ENCODE measurements at regions not wholly inside any gene's neighbourhood (a gene's known extent, or its start where the extent isn't known, plus 50 kb on each side); places are given as distances from the start of the nearest gene placed in this dataset.
"Not testable (repeated sequence)": the region's sequence is repeated elsewhere in the genome, so short reads cannot be mapped to it uniquely, and the experiment has no call there.

DNA sequence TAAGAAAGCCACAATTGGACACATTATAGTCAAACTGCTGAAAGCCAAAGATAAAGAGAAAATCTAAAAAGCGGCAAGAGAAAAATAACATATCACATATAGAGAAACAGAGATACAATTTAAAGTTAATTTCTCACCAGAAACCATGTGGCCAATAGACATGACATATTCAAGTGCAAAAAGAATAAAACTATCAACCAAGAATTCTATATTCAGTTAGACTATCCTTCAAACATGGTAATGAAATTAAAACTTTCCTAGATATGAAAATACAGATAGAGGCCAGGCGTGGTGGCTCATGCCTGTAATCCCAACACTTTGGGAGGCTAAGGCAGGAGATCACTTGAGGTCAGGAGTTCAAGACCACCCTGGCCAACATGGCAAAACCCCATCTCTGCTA, 129.1 kb upstream of the RNF32 start:
- no peak for FAIRE-seq

DNA sequence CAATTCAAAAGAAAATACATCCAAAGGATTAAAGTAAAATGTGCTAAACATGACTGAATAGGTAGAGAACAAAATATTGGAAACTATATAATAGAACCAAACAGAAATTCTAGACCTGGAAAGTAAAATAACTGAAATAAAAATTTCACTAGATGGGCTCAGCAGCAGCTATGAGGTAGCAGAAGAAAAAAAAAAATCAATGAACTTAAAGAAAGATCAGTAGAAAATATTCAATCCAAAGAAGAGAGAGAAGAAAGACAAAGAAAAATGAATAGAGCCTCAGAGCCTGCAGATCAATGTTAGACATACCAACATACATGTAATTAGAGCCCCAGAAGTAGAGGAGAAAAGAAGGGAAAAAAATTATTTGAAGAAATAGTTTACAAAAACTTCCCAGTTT, 129.6 kb upstream of the RNF32 start:
- no peak for FAIRE-seq

DNA sequence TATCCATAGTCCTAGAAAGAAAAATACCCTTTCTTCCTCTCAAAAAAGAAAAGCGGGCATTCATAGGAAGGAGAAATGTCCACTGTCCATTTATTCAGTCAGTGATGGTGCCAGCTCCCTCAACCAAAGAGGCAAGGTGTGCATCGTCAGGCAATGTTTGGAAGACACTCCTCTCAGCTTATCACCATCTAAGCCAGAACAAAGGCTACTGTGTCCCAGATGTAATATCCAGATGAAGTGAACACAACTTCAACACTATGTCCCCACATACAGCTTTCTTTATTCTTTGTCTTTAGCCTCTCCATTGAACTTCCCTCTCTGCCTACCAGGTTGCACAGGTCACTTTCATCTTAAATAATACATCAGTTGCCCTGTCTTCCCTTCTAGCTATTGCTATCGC, 131.4 kb upstream of the RNF32 start:
- no peak for FAIRE-seq

DNA sequence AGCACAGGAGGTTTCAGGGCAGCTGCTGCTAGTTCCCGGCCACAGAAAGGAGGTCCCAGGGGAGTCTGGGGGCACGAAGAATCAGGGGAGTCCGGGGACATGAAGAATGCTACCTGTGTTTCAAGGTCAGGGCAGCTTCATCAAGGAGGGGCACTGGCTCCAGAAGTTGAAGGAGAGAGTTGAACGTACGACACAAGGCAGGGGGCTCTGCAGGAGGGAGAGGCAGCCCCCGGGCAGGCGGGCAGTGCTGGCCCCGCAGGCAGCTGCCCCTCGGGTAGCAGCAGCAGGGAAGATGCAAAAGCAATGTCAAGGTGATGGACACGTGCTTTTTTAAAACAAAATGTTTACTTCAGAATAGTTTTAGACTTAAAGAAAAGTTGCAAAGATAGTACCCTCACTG, 134.7 kb upstream of the RNF32 start:
- FAIRE-seq = no peak

DNA sequence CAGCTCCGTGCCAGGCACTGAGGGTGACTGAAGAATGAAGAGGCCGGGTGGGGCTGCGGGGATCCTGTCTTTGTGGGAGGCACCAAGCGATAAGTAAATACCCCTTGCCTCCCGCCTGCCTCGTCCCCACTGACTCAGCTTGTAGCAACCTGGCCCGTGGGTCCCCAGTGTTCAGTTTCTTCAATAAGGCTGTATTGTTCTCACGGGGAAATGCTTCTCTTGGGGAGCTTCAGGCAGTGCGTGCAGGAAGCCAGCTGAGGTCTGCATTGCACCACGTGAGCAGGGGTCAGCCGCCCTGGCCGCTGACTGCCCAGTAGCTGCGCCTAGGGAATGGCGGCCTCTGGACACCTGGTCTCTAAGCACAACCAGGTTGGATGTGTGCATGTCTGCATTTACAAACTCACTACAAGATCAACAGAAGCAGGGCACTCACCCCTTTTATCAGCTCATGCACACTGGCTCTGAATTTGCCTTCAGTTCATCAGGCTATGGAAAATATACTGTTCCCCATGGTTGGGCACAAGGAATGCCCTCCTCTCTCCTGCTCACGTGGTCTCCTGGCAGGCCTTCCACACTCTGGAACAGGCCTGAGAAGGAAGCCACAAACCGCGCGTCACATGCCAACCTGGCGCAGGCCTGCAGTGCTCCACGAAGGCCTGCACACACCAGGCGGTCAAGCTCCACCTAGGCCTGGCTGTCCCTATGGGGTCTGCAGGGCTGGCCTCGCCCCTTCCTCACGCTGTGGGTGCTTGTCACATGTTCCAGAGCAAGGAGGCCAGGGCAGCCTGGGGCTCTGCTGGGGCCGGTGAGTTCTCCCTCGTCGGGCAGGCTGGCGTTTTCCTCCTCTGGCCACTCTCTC, 135.7 kb upstream of the RNF32 start:
- no peak for FAIRE-seq

DNA sequence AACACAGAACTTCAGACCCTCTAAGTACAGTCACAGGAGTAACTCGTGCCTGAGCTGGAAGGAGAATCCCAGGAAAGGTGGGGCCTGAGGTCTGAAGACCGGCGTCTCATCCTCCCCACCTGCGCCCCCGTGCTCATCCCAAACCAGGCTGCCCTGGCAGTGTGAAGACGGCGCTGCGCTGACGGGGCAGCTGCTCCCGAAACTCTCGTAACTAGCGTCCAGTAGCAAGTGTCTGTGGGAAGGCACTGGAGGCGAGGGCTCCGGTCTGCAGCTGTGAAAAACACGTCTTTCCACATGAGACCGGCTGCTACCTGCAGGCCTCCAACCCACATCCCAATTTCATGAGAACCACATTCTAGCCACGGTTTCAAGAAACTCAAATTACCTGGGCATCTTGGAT, 136.6 kb upstream of the RNF32 start:
- no peak for FAIRE-seq

DNA sequence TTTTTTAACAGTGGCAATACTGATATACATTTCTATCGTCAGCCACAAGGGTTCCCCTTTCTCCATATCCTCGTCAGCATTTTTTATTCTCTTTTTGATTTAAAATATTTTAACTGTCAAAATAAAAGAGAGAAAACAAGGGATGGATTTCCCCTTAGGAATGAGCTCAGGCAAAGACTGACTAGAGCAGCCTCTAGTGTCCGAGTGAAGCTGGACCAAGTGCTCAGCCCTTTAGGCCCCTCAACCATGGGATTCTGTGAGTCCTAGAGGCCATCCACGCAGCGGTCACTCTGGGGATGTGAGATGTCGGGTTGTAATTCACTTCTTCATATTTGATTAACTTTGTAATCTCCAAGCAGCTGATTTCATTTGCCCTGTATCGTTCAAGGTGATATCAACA, 137.4 kb upstream of the RNF32 start:
- FAIRE-seq = no peak

DNA sequence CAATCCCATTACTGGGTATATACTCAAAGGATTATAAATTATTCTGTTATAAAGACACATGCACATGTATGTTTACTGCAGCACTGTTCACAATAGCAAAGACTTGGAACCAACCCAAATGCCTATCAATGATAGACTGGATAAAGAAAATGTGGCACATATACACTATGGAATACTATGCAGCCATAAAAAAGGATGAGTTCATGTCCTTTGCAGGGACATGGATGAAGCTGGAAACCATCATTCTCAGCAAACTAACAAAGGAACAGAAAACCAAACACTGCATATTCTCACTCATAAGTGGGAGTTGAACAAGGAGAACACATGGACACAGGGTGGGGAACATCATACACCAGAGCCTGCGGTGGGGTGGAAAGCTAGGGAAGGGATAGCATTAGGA, 138.8 kb upstream of the RNF32 start:
- FAIRE-seq = not testable (repeated sequence)

DNA sequence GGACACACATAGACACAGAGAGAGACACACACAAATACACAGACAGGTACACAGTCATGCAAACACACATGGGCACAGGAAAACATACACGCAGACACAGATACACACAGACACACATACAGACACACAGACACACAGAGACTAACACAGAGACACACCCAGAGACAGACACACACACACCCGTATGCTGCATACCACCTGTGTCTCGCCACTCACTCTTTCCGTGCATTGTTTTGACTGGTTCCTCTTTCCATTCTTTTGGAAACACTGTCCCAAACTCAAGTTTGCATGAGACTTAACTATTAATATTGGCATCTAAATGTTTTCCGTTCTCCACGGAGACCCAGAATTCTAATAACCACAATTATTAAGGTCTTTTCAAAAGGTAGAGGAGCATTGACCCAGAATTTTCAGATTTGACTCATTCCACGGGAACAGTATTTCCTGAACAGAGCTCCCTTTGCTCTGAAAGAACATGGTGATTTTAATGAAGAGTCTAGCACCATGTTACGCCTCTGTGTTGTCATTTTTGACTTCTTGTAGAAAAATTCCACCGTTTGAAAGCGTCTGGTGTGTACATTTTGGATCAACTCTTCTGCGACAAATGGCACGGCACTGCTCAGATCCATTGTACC, 141.2 kb upstream of the RNF32 start:
- FAIRE-seq = no peak

DNA sequence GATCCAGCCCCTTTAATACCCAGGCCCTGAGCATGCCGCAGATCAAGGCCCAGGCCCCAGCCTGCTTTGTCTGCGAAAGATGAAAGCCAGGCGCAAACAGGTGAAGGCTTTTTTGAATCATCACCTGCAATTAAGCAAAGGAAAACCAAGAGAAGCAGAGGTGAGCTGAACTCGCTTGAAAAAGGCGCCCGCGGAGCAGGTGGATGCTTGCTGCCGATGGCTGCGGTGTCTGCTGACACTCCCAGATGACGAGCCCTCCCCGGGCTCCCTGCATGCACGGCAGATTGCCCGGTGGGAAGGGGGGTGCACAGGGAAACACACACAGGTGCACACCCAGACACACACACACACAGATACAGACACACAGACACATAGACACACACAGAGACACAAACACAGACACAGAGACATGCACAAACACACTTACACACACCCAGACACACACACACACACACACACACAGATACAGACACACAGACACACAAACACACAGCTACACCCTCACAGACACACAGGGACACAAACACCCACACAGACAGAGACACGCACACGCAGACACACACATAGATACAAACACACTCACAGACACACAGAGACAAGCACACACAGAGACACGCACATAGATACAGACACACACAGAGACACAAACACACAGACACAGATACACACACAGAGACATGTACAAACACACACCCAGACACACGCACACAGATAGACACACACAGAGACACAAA, 142.6 kb upstream of the RNF32 start:
- FAIRE-seq = no peak

DNA sequence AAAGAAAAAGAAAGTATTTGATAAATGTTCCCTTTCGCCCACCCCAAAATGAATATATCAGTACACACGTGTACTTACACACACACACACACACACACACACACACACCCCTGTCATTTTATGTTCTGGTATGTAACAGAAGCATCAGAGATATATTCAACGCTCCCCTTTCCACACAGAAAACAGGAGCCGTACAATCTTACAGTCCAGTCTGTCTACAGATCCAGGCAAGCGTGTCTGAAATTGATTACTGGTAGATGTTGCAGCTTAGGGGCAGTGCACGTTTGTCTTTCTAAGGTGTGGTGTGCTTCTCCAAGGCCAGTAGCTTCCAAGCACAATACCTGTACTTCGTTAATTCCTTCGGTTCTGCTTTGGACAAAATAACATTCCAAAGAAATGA, 143.7 kb upstream of the RNF32 start:
- FAIRE-seq = no peak

DNA sequence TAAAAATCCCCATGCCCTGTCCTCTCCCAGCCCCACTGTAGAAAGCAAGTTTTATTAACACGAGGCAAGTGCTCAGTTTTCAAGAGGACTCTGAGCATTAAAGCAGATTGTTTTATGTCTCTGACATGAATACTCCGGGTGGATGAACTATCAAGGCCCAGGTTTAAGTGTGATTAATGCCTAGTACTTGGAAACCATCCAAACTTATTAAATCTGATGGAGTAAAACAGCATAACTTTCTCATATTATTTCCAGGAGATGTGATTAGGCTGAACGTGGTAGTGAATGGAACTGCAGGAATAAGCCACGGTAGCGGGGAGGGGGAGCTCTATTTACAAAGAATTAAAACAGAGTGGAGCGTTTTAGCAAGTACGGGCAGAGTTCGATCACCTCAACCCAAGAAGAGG, 144.2 kb upstream of the RNF32 start:
- no peak for FAIRE-seq

DNA sequence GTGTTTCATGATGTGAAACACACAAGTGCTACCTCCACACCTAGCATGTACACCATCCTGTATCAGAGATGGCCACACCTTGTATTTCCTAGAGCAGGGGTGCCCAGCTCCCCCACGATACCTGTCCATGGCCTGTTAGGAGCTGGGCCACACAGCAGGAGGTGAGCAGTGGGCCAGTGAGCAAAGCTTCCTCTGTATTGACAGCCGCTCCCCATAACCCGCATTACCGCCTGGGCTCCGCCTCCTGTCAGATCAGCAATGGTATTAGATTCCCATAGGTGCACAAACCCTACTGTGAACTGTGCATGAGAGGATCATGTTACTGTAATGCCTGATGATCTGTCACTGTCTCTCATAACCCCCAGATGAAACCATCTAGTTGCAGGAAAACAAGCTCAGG, 145.6 kb upstream of the RNF32 start:
- FAIRE-seq = no peak

DNA sequence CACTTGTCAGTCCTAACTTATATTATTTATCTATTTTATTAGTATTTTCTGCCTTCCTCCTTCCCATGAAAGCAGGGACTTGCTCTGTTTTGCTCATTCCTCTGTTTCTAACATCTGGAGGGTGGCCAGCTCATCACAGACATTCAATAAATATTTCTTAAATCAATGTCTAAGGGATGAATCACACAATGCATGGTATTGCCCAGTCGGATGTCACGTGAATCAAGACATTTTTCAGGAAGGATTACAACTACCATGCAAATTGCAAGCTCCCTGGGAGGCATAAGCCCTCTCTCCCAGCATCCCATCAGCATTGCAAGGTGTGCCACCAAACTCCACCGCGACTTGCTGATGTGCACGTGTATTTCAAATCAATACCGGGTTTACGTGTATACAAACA, 146.6 kb upstream of the RNF32 start:
- no peak for FAIRE-seq

DNA sequence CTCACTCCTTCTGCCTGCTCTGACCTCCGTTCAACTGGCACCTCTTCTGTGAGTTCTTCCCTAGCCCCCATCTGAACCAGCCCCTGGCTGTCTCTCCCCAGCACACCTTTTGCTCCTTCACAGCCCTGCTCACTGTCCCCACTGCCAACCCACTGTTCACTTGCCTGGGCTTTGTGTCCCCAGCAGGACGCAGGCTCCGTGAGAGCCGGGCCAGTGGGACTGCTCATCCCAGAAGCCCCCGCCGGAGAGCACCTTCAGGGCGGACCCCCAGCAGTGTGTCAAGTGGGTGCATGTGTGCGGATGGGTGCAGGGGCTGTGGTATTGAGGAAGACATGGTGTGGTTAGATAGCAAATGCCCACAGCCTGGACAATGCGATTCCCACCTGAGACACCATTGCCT, 148.4 kb upstream of the RNF32 start:
- no peak for FAIRE-seq

DNA sequence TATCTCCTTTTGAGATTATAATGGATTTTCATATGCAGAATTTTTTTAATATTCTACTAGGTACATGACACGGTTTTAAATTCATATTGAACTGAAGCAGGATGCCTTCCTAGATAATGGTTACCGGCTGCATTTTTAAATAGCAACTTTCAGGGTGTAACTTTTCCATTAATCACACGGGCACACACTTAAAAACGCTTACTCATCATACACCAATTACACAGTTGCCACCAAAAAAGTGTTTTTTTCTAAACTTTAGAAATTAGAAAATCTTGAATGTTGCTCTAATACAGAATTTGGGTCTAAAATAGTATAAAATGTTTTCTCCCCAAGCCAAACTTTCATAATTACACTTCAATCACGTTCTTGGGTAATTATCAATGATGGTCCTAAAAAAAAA, 149.1 kb upstream of the RNF32 start:
- no peak for FAIRE-seq

DNA sequence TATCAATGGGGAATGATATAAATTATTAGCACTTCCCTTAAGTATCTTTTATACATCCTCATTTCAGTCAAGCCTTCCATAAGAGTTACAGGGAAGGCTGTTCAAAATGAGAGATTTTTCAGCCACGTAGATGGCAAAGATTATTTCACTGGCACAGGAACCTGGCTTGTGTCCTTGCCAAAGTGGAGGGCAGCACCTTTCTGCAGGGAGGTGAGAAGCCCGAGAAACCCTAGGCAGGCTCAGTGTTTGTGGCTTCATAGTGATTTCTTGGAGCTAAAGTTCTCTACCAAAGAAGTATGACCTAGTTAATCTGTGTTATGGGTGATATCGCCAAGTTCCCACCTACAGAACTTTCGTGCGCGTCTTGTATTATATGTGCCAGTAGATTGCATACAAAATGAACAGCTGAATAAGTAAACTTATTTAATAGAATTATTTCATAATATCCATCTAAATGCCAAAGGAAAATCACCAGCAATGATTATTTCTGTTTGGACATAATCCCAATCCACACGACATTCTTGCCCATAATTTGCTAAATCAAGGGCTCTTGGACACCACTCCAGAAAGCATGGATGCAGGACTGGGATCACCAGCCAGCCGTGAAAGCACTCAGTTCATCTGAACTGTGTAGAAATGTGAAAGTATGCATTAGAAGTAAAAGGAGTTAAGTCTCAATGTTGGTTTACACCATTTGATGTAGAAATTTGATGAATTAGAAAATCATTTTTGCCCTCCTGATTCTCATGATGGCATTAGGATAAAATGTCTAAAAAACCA, 150.4 kb upstream of the RNF32 start:
- no peak for FAIRE-seq

DNA sequence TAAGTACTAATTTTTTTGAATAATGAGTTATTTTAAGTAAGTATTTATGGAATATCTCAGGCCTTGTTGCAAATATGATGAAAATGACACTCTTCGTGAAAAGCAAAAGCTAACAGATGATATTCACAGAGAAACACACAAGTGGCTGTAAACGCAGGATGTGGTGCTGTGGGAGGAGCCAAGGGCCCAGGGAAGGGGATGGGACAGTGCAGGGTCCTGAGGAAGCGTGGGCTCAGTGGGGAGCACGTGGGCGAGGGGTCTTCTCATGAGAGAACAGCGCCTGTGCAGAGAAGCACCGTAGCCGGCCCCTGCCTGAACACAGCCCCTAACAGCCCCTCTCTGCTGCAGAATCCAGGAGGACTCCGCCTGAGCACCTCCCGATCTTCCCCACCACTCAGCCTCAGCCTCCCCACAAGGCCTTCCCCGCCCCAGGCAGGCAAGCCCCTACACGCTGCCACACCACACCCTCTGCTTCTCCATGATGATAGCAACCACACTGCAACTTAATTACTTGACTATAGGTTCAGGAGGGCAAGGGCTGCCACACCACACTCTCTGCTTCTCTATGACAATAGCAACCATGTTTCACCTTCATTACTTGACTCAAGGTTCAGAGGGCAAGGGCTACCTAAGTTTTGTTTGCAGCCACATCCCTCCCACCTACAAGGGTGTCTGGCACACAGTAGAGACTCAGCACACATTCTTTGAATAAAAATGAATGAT, 152.6 kb upstream of the RNF32 start:
- FAIRE-seq = no peak

DNA sequence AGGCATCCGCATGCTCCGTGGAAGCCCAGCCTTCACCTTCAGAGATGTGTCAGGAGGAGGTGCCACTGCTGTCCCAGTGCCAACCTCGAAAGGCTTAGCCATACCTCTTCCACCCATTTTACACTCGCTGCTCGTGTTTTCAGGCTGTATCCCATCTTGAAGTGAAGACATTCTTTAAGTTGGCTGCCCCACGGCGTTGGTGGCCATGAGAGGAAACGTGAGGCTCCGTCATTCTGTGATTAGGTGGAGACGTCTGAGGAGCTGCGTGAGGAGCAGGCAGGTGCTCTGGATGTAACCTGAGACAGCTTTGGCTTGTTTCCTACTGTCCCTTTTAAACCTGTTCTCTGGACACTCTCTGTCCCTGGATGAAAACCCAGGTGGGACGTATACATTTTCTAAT, 159.9 kb upstream of the RNF32 start:
- FAIRE-seq = no peak

DNA sequence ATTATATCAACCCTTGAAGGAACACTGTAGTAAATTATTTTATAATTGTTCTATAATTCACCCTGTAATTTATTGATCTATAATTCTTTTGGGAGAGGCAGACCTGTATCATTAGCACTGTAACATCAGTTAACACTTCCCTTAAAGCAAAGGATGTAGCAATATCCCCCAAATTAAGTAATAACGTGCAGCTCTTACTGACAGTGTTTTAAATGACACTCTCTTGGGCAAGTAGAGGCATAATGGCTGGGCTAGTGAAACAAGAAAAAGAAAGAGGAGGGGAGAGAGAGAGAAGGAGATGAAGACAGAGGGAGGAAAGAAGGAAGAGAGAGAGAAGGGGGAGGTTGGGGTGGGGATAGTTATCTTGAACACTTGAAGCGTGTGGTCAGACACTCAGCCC, 161.0 kb upstream of the RNF32 start:
- FAIRE-seq = no peak

DNA sequence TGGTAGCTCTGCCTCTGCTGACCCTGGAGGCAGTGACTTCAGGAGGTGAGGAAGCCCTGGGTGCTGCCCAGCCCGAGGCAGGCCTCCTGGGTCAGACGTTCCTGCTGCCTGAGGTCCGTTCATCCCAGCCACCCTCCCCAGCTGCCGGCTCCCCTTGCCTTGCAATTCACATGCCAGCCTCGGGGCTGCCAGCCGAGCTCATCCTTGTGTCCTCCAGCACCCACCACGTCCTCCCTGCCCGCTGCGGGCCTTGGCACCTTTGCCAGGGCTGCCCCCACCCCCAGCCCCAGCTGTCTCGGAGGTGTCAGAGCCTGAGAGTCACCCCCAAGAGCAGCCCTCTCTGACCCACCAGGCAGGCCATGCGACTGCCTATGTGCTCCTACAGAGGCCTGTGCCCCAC, 162.1 kb upstream of the RNF32 start:
- no peak for FAIRE-seq

DNA sequence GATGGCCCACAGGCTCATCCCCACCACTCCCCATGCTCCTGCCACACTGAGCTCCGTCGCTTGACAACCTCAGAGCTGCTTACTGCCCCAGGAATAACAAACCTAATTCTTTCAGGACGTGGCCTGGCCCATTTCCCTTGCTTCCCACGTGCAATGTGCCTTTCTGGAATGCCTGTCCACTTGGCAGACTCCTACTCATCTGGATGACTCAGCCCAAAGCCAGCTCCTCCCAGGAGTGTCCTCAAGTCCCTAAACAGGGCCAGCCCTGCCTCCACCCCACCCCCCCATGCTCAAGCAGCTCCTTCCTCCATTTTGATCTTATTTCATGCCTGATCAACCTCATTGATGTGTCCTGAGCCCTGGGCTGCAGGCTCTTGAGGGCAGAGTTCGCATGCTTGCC, 164.9 kb upstream of the RNF32 start:
- FAIRE-seq = no peak

DNA sequence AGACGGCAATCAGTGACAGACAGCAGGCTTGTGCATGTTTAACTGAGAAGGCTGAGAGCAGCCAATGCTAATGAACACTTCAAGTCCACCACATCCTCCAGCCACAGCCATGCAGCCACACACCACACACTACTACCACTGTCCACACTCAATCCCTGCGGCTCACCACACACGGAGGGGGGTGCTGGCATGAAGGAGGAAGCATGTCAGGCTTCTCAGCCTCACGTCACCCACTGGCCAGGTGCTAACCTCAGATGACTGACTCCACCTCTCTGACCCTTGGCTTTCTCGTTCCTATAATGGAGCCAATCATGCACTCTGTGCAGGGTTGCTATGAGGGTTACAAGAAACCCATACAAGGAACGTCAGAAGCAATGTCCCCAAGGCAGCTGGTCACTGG, 165.4 kb upstream of the RNF32 start:
- FAIRE-seq = no peak
